Fibroblast of lung (primary cell): ENCODE measurements at regions not wholly inside any gene's neighbourhood (a gene's known extent, or its start where the extent isn't known, plus 50 kb on each side); places are given as distances from the start of the nearest gene placed in this dataset.

ENCODE experiments used
- CTCF ChIP-seq, 2 donors: IDR thresholded peaks in 1 of 2; conservative IDR thresholded peaks in 1 of 2; 1 replicate in 1 of 2; 2 replicates in 1 of 2; pipeline ENCODE4 v1.5.1; 2011 to 2012; ENCODE audit warnings: low read length in 2 of 2, control low read depth in 1 of 2, inconsistent platforms in 1 of 2, low read depth in 1 of 2, mild to moderate bottlenecking in 1 of 2
- EZH2 ChIP-seq: IDR thresholded peaks from 2 replicates; pipeline ENCODE4 v1.5.1; 2012; ENCODE audit warnings: low read length, control low read depth, mild to moderate bottlenecking; ENCODE audit errors: missing control alignments

GRCh38 chr12:88684170-88684569, 103.9 kb upstream of the KITLG start:
- TF ChIP-seq CTCF (conservative IDR thresholded peaks at IDR 0.05 in 1 of 2, IDR thresholded peaks at IDR 0.05 in 1 of 2; ENCODE audit: low read depth in 1 of 2, low read length in 2 of 2) (no peak), EZH2 (no peak)
